ENCODE measurements at regions not wholly inside any gene's neighbourhood (a gene's known extent, or its start where the extent isn't known, plus 50 kb on each side); places are given as distances from the start of the nearest gene placed in this dataset.

- H3K23ac ChIP-seq (ENCODE audit: insufficient read length): no peak overlapping the region
- ChIA-PET CTCF (ENCODE audit: partially characterized antibody) (interaction anchor here (1.0 kb wide), 1 partner anchor 11 kb away, joined by 5 read pairs; no protein-coding TSS in a partner anchor), POLR2A (ENCODE audit: partially characterized antibody) (no interaction called here)
- H4K20me1 ChIP-seq (replicated peaks in 1 of 2; ENCODE audit: control insufficient read depth in 1 of 2, insufficient read depth in 2 of 2, low read length in 2 of 2): no peaks in the 10 kb centered on the region
- no peak overlapping the region for H3K14ac ChIP-seq (ENCODE audit: insufficient read length)
- TF ChIP-seq CHD2 (IDR thresholded peaks at IDR 0.05; ENCODE audit: low read length) (no peak), MAX (IDR thresholded peaks at IDR 0.05) (no peak), JUND (IDR thresholded peaks at IDR 0.05; ENCODE audit: low read length) (no peak)
- H2AFZ ChIP-seq (ENCODE audit: low read length): no peak overlapping the region
- H4K91ac ChIP-seq (replicated peaks; ENCODE audit: insufficient read length, low read length): no peak overlapping the region
- H3K79me1 ChIP-seq (ENCODE audit: low read depth, low read length): no peaks in the 10 kb centered on the region
- 61% methylated on average over 2 of the region's 2 CpGs; no CpG with 5 or more reads in 1 of the 2 experiments for WGBS, 2 experiments (ENCODE audit: extremely low coverage in 1 of 2, insufficient coverage in 1 of 2, insufficient read length in 1 of 2, insufficient replicate concordance in 2 of 2, low coverage in 1 of 2, low lambda C conversion rate in 2 of 2, missing lambda C conversion rate in 1 of 2)
- FAIRE-seq (peak; percentile 66), DNase-seq (ENCODE audit: low read depth in 1 of 2, low spot score in 2 of 2) (no peak)
- no peaks in the 10 kb centered on the region for H3K23me2 ChIP-seq (ENCODE audit: low read depth, low read length)
- no peak overlapping the region for H3K18ac ChIP-seq (ENCODE audit: extremely low read depth, low read length)
- H2BK120ac ChIP-seq (replicated peaks; ENCODE audit: low read depth, low read length): no peak overlapping the region
- no peak overlapping the region for H3K56ac ChIP-seq (replicated peaks; ENCODE audit: insufficient read length, low read depth, low read length)
- H3K36me3 ChIP-seq (ENCODE audit: control insufficient read depth in 2 of 4, insufficient read depth in 4 of 4, low read length in 3 of 4): no peaks in the 10 kb centered on the region
- H3K27me3 ChIP-seq (replicated peaks in 1 of 4; ENCODE audit: control insufficient read depth in 3 of 4, extremely low read depth in 1 of 4, insufficient read depth in 3 of 4, low read length in 3 of 4): no peaks in the 10 kb centered on the region
- H2AK5ac ChIP-seq (ENCODE audit: low read depth, low read length): no peak overlapping the region
- no peaks in the 10 kb centered on the region for H3K9me3 ChIP-seq (ENCODE audit: insufficient read depth in 2 of 2, low read depth in 1 of 2, low read length in 1 of 2)
- H2BK12ac ChIP-seq (ENCODE audit: low read depth, low read length): no peak overlapping the region
- no peak overlapping the region for H3K9ac ChIP-seq (replicated peaks in 1 of 4; ENCODE audit: extremely low read depth in 1 of 4, low read depth in 3 of 4, low read length in 3 of 4)
- H3K4ac ChIP-seq (replicated peaks; ENCODE audit: insufficient read length, low read depth, low read length): no peak overlapping the region
- no peak overlapping the region for H3K27ac ChIP-seq (ENCODE audit: low read depth, low read length)
- H4K8ac ChIP-seq (ENCODE audit: extremely low read depth, insufficient read depth, low read length): no peak overlapping the region
- no peaks in the 10 kb centered on the region for H3K79me2 ChIP-seq (ENCODE audit: control insufficient read depth in 1 of 2, insufficient read depth in 2 of 2, low read length in 2 of 2)
- H2BK15ac ChIP-seq (ENCODE audit: low read length): no peak overlapping the region
- H3K4me1 ChIP-seq (replicated peaks in 1 of 4; ENCODE audit: control insufficient read depth in 3 of 4, insufficient read depth in 4 of 4, low read length in 3 of 4): no peaks in the 10 kb centered on the region; a peak in 1 of 7 replicates
- no peak overlapping the region for H2BK5ac ChIP-seq (ENCODE audit: low read depth, low read length)
- no peak overlapping the region for H4K5ac ChIP-seq (ENCODE audit: insufficient read length, low read depth, low read length)
- H3K4me3 ChIP-seq (ENCODE audit: extremely low read depth in 1 of 4, insufficient read depth in 2 of 4, low read depth in 3 of 4, low read length in 4 of 4): no peak overlapping the region
- H2BK20ac ChIP-seq (ENCODE audit: low read length): no peak overlapping the region
- H3K4me2 ChIP-seq (ENCODE audit: insufficient read depth in 1 of 2, low read depth in 2 of 2, low read length in 2 of 2): no peak overlapping the region
Measured at GRCh38 chr3:28606283-28606682, 257.7 kb upstream of the AZI2 start.

Measured in H1 (cell line).